ENCODE measurements at regions not wholly inside any gene's neighbourhood (a gene's known extent, or its start where the extent isn't known, plus 50 kb on each side); places are given as distances from the start of the nearest gene placed in this dataset.

GRCh38 chr12:107318806-107319532 is 225.6 kb upstream of the CRY1 start (continued):
- TF ChIP-seq ATF3 (CRISPR knock-in tag; IDR thresholded peaks at IDR 0.05) (no peak), HDAC6 (IDR thresholded peaks at IDR 0.05; ENCODE audit: low read depth, low read length) (0 out of 2 replicates have a peak, but pooled peaks have one; percentile 27), HNRNPLL (IDR thresholded peaks at IDR 0.05; ENCODE audit: low read depth, low read length, poor library complexity, severe bottlenecking) (peak; percentile 45), ZNF737 (CRISPR knock-in tag; IDR thresholded peaks at IDR 0.05; ENCODE audit: borderline replicate concordance) (0 out of 2 replicates have a peak, but pooled peaks have one; percentile 37), NR2C2 (CRISPR knock-in tag; IDR thresholded peaks at IDR 0.05; ENCODE audit: borderline replicate concordance) (no peak), TAF1 (CRISPR knock-in tag; IDR thresholded peaks at IDR 0.05) (0 out of 2 replicates have a peak, but pooled peaks have one; percentile 6), ZNF646 (CRISPR knock-in tag; IDR thresholded peaks at IDR 0.05) (no peak), ZNF543 (CRISPR knock-in tag; IDR thresholded peaks at IDR 0.05) (0 out of 2 replicates have a peak, but pooled peaks have one; percentile 45), HOXA7 (CRISPR knock-in tag; IDR thresholded peaks at IDR 0.05) (no peak), ZNF768 (CRISPR knock-in tag; IDR thresholded peaks at IDR 0.05) (0 out of 2 replicates have a peak, but pooled peaks have one; percentile 13), GABPB1 (CRISPR knock-in tag; IDR thresholded peaks at IDR 0.05) (peak; percentile 30; the same call in 1 of the 2 replicates), ZNF576 (CRISPR knock-in tag; IDR thresholded peaks at IDR 0.05) (no peak), ZNF777 (CRISPR knock-in tag; IDR thresholded peaks at IDR 0.05) (peak; percentile 55), NFATC3 (CRISPR knock-in tag; IDR thresholded peaks at IDR 0.05) (0 out of 2 replicates have a peak, but pooled peaks have one; percentile 21), IRX3 (CRISPR knock-in tag; IDR thresholded peaks at IDR 0.05; ENCODE audit: borderline replicate concordance, low read depth) (no peak), GTF2F1 (IDR thresholded peaks at IDR 0.05; ENCODE audit: low read length) (no peak), SMARCC2 (IDR thresholded peaks at IDR 0.05) (no peak), ELF3 (CRISPR knock-in tag; IDR thresholded peaks at IDR 0.05) (no peak), POLR2AphosphoS5 (IDR thresholded peaks at IDR 0.05; ENCODE audit: low read depth, low read length) (no peak), RBFOX2 (IDR thresholded peaks at IDR 0.05; ENCODE audit: low read depth, low read length) (peak; percentile 24; the same call in 1 of the 2 replicates), ZNF3 (CRISPR knock-in tag; IDR thresholded peaks at IDR 0.05) (no peak), SYNCRIP (IDR thresholded peaks at IDR 0.05; ENCODE audit: insufficient read depth, low read depth, low read length) (no peak)
- TF ChIP-seq, protein P1, sequence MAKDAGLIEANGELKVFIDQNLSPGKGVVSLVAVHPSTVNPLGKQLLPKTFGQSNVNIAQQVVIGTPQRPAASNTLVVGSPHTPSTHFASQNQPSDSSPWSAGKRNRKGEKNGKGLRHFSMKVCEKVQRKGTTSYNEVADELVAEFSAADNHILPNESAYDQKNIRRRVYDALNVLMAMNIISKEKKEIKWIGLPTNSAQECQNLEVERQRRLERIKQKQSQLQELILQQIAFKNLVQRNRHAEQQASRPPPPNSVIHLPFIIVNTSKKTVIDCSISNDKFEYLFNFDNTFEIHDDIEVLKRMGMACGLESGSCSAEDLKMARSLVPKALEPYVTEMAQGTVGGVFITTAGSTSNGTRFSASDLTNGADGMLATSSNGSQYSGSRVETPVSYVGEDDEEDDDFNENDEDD (CRISPR knock-in tag; IDR thresholded peaks at IDR 0.05; ENCODE audit: borderline replicate concordance): no peak
